Neural progenitor cell (in vitro differentiated cells): ENCODE measurements at regions not wholly inside any gene's neighbourhood (a gene's known extent, or its start where the extent isn't known, plus 50 kb on each side); places are given as distances from the start of the nearest gene placed in this dataset.

ENCODE experiments used
- DNase-seq: peaks from one replicate; pipeline ENCODE4 v3.0.0-alpha.2; 2016; ENCODE audit warnings: low spot score
- H2AFZ ChIP-seq: fragments of 200-600 bp; sonication (generic); replicated peaks from 2 replicates; pipeline ENCODE4 v1.6.1; 2016; ENCODE audit warnings: antibody characterized with exemption
- H3F3A ChIP-seq: fragments of 200-600 bp; sonication (generic); 2 replicates; pipeline ENCODE4 v1.6.1; 2016; ENCODE audit warnings: antibody characterized with exemption, low read depth
- H3K27ac ChIP-seq: fragments of 200-600 bp; sonication (generic); 2 replicates; pipeline ENCODE4 v1.5.1; 2016; ENCODE audit warnings: mild to moderate bottlenecking
- H3K27me3 ChIP-seq: fragments of 200-600 bp; sonication (generic); 2 replicates; pipeline ENCODE4 v1.6.1; 2016; ENCODE audit warnings: mild to moderate bottlenecking, moderate library complexity
- H3K36me3 ChIP-seq: fragments of 200-600 bp; sonication (generic); 2 replicates; pipeline ENCODE4 v1.5.1; 2016
- H3K4me1 ChIP-seq: fragments of 200-600 bp; sonication (generic); 2 replicates; pipeline ENCODE4 v1.6.1; 2016; ENCODE audit warnings: mixed run types
- H3K4me2 ChIP-seq: fragments of 200-600 bp; sonication (generic); 2 replicates; pipeline ENCODE4 v1.6.1; 2016
- H3K4me3 ChIP-seq: fragments of 200-600 bp; sonication (generic); 2 replicates; pipeline ENCODE4 v1.5.1; 2016
- H3K79me2 ChIP-seq: fragments of 200-600 bp; sonication (generic); 2 replicates; pipeline ENCODE4 v1.6.1; 2016; ENCODE audit warnings: low read depth
- H3K9ac ChIP-seq: fragments of 200-600 bp; sonication (generic); 2 replicates; pipeline ENCODE4 v1.6.1; 2016
- H3K9me3 ChIP-seq: fragments of 200-600 bp; sonication (generic); 2 replicates; pipeline ENCODE4 v1.5.1; 2016; ENCODE audit warnings: low read depth
- H4K20me1 ChIP-seq: fragments of 200-600 bp; sonication (generic); 2 replicates; pipeline ENCODE4 v1.6.1; 2016; ENCODE audit warnings: low read depth
- H3K27ac Mint-ChIP-seq: 3 replicates; pipeline ENCODE4 v1.8.0; 2021; ENCODE audit warnings: mixed read lengths
- H3K27me3 Mint-ChIP-seq: 2 replicates; pipeline ENCODE4 v1.8.0; 2022; ENCODE audit warnings: low read depth, mild to moderate bottlenecking, inconsistent platforms, moderate library complexity, mixed read lengths; ENCODE audit not compliant: insufficient read depth
- H3K36me3 Mint-ChIP-seq: 3 replicates; pipeline ENCODE4 v1.8.0; 2021; ENCODE audit warnings: mixed read lengths
- H3K4me1 Mint-ChIP-seq: 3 replicates; pipeline ENCODE4 v1.8.0; 2021; ENCODE audit warnings: mixed read lengths
- H3K4me3 Mint-ChIP-seq: 3 replicates; pipeline ENCODE4 v1.8.0; 2021; ENCODE audit warnings: mild to moderate bottlenecking, moderate library complexity, mixed read lengths
- H3K9me3 Mint-ChIP-seq: 3 replicates; pipeline ENCODE4 v1.8.0; 2020; ENCODE audit warnings: mixed read lengths
- CTCF ChIP-seq: fragments of 200-600 bp; sonication (generic); IDR thresholded peaks from 2 replicates; pipeline ENCODE4 v1.5.1; 2017; ENCODE audit warnings: antibody characterized with exemption, mild to moderate bottlenecking
- EZH2 ChIP-seq: fragments of 200-600 bp; sonication (generic); IDR thresholded peaks from 2 replicates; pipeline ENCODE4 v1.6.1; 2017; ENCODE audit warnings: antibody characterized with exemption, mild to moderate bottlenecking, moderate library complexity
- EZH2phosphoT487 ChIP-seq: fragments of 200-600 bp; sonication (generic); IDR thresholded peaks from 2 replicates; pipeline ENCODE4 v1.6.1; 2017; ENCODE audit warnings: antibody characterized with exemption

GRCh38 chr22:48492366-48493320, 1335.0 kb downstream of the BRD1 start:
- Histone ChIP-seq H3K9ac (no peak overlapping the region), H3K4me2 (peak overlapping the region; percentile 100)
- H3K36me3 Mint-ChIP-seq: peaks cover 1% of the 10 kb centered on the region

GRCh38 chr22:48491451-48491941, 1336.2 kb downstream of the BRD1 start:
- Histone ChIP-seq H3K36me3 (no peaks in the 10 kb centered on the region), H3K4me2 (peak overlapping the region; percentile 100), H3K9me3 (no peaks in the 10 kb centered on the region), H3K27me3 (peaks cover 38% of the 10 kb centered on the region), H3K4me3 (peak overlapping the region; percentile 95), H4K20me1 (peaks cover 38% of the 10 kb centered on the region), H3F3A (peaks cover 20% of the 10 kb centered on the region), H3K27ac (no peak overlapping the region), H3K4me1 (peaks cover 13% of the 10 kb centered on the region), H2AFZ (no peak overlapping the region), H3K79me2 (peaks cover 16% of the 10 kb centered on the region), H3K9ac (no peak overlapping the region)
- peak overlapping the region; percentile 88 for H3K4me3 Mint-ChIP-seq
- no peak overlapping the region for H3K27ac Mint-ChIP-seq
- TF ChIP-seq EZH2 (no peak), CTCF (no peak), EZH2phosphoT487 (no peak)
- H3K27me3 Mint-ChIP-seq: peaks cover 17% of the 10 kb centered on the region
- H3K36me3 Mint-ChIP-seq: peaks cover 1% of the 10 kb centered on the region
- no peaks in the 10 kb centered on the region for H3K9me3 Mint-ChIP-seq
- peak; percentile 47 for DNase-seq
- H3K4me1 Mint-ChIP-seq: peaks cover 26% of the 10 kb centered on the region

More at GRCh38 chr22:48492366-48493320, 1335.0 kb downstream of the BRD1 start:
- no peaks in the 10 kb centered on the region for H3K9me3 Mint-ChIP-seq
- peaks cover 17% of the 10 kb centered on the region for H3K27me3 Mint-ChIP-seq
- H3K27ac Mint-ChIP-seq: no peak overlapping the region
- H3K4me1 Mint-ChIP-seq: peaks cover 25% of the 10 kb centered on the region
- Histone ChIP-seq H3K36me3 (no peaks in the 10 kb centered on the region), H3K27ac (no peak overlapping the region), H3K79me2 (peaks cover 16% of the 10 kb centered on the region), H3K4me3 (no peak overlapping the region), H2AFZ (no peak overlapping the region), H4K20me1 (peaks cover 38% of the 10 kb centered on the region), H3K4me1 (peaks cover 13% of the 10 kb centered on the region), H3F3A (peaks cover 20% of the 10 kb centered on the region), H3K27me3 (peaks cover 38% of the 10 kb centered on the region), H3K9me3 (no peaks in the 10 kb centered on the region)
- TF ChIP-seq EZH2phosphoT487 (no peak), CTCF (peak; percentile 89)
- peak; percentile 89 for DNase-seq
- H3K4me3 Mint-ChIP-seq: peak overlapping the region; percentile 73

GRCh38 chr22:48490500-48491411, 1336.9 kb downstream of the BRD1 start:
- Histone ChIP-seq H4K20me1 (peaks cover 38% of the 10 kb centered on the region), H3K9ac (no peak overlapping the region), H3K4me1 (peaks cover 13% of the 10 kb centered on the region), H3K36me3 (no peaks in the 10 kb centered on the region), H3K9me3 (no peaks in the 10 kb centered on the region), H2AFZ (peak overlapping the region; percentile 100), H3F3A (peaks cover 20% of the 10 kb centered on the region), H3K79me2 (peaks cover 16% of the 10 kb centered on the region), H3K4me2 (peak overlapping the region; percentile 100), H3K27ac (no peak overlapping the region), H3K4me3 (peak overlapping the region; percentile 95), H3K27me3 (peaks cover 38% of the 10 kb centered on the region)
- Mint-ChIP-seq H3K9me3 (no peaks in the 10 kb centered on the region), H3K4me3 (peak overlapping the region; percentile 88), H3K27ac (no peak overlapping the region), H3K4me1 (peaks cover 29% of the 10 kb centered on the region), H3K36me3 (peaks cover 1% of the 10 kb centered on the region), H3K27me3 (peaks cover 17% of the 10 kb centered on the region)
- DNase-seq: peak; percentile 36
- TF ChIP-seq EZH2phosphoT487 (peak; percentile 6), CTCF (no peak), EZH2 (no peak)
